ENCODE measurements at regions not wholly inside any gene's neighbourhood (a gene's known extent, or its start where the extent isn't known, plus 50 kb on each side); places are given as distances from the start of the nearest gene placed in this dataset.

DNA sequence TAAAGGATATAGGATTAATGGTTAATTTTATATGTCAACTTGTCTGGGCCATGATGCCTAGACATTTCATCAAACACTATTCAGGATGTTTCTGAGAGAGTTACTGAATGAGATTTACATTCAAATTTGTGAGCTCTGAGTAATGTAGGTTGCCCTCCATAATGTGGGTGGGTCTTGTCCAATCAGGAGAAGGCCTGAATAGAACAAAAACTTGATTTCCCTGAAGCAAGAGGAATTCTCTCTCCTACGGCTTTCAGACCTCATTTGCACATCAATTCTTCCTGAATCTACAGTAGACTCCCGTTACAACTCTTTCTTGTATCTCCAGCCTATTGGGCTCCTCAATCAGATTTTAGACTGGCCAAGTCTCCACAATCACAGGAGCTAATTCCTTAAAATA lies 377.9 kb upstream of the PMFBP1 start:
- Mint-ChIP-seq H3K27me3 (ENCODE audit: low read depth) (no peaks in the 10 kb centered on the region), H3K4me1 (ENCODE audit: low read depth) (no peaks in the 10 kb centered on the region), H3K36me3 (ENCODE audit: insufficient read depth) (no peaks in the 10 kb centered on the region), H3K4me3 (no peak overlapping the region), H3K9me3 (peaks cover 15% of the 10 kb centered on the region)
- no peak for DNase-seq
- ATAC-seq, result no peak

DNA sequence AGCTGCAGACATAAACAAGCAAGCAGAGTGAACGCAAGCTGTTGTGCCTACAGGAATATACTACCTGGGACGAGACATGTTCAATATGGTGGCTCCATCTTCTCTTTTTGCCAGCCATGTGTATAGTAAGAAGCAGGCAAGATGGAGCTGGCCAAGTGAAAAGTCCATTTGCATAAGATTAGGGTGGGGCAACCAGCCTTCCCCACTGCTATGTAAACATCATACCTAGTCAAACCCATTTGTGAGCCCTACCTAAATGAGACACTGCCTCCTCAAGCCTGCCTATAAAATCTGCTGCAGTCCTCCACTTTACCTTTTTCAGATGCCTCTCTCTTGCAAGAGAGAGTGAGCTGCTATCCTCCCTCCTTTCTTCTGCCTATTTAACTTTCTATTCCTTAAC lies 370.1 kb upstream of the PMFBP1 start:
- no peaks in the 10 kb centered on the region for H3K4me1 Mint-ChIP-seq (ENCODE audit: low read depth)
- H3K36me3 Mint-ChIP-seq (ENCODE audit: insufficient read depth), result no peaks in the 10 kb centered on the region
- no peaks in the 10 kb centered on the region for H3K9me3 Mint-ChIP-seq
- ATAC-seq (no peak), DNase-seq (no peak)
- no peaks in the 10 kb centered on the region for H3K27me3 Mint-ChIP-seq (ENCODE audit: low read depth)
- no peak overlapping the region for H3K4me3 Mint-ChIP-seq

DNA sequence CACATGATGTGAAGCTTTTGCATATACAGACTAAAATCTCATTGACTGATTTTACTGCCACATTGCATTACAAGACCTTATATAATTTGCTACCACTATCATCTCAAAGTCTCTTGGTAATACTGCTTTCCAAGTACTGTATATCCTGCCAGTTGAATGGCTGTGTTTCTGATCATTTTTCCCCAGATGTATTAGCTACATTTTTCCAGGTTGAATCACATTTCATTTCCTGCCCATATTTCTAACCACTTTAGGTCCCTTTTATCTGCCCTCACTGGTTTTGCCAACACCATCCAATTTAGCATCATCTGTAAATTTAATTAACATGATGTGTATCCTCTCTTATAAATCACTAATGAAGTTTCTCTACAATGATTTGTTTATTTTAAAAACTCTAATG lies 365.7 kb upstream of the PMFBP1 start:
- DNase-seq (no peak), ATAC-seq (no peak)
- Mint-ChIP-seq H3K4me1 (ENCODE audit: low read depth) (no peaks in the 10 kb centered on the region), H3K36me3 (ENCODE audit: insufficient read depth) (peaks cover 2% of the 10 kb centered on the region), H3K9me3 (peaks cover 3% of the 10 kb centered on the region), H3K27me3 (ENCODE audit: low read depth) (no peaks in the 10 kb centered on the region), H3K4me3 (no peak overlapping the region)

DNA sequence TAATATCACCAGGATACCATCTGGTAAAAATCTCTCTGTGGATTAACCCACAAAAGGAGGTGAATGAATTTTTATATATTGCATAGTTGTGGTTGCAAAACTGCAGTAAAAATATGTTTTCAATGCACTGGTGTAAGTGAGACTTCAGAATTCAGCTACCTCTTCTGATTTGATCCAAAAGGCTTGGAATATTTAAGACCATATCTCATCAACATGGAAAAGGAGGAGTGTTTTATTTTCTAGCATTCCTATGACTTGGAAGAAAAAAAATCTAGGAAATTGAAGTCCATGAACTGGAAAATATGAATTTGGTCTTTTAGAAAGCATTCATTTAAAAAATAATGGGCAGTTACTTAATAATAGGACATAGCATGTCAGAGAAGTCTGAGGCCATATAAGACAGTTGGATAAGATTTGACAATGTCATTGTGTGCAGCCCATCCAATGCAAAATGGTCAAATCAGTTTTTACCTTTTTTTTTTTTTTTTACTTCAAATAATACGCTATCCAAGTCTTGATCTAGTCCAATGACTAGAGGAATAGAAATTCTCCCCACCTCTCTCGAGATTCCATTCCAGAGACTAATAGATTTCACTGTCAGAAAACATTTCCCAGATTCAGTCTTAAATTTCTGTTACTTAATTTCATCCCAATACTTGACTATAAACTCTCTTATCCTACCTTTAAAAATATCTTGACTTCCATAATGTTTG lies 364.9 kb upstream of the PMFBP1 start:
- Mint-ChIP-seq H3K4me1 (ENCODE audit: low read depth) (no peaks in the 10 kb centered on the region), H3K36me3 (ENCODE audit: insufficient read depth) (peaks cover 2% of the 10 kb centered on the region), H3K9me3 (peaks cover 8% of the 10 kb centered on the region), H3K4me3 (no peak overlapping the region), H3K27me3 (ENCODE audit: low read depth) (no peaks in the 10 kb centered on the region)
- DNase-seq (no peak), ATAC-seq (no peak)

DNA sequence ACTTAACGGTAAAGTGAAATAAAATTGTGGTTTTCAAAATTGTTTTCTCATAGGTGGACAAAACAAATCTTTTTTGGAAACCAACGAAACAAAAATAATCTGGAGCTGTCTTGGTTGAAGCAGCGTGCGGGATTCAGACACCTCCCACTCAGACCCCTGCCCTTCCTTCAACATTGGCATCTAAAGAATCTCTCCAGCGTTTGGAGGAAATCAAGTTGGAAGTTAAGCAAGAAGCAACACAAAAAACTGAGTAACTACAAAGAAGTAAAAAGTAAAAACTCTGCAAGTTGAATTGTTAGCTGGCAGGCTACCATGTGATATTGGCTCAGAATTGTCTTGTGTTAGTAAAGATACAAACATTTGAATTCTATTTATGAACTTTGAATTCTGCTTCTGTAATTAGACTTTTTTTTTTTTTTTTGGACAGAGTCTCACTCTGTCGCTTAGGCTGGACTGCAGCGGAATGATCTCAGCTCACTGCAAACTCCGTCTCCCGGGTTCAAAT lies 361.0 kb upstream of the PMFBP1 start:
- no peak for DNase-seq
- no peaks in the 10 kb centered on the region for H3K27me3 Mint-ChIP-seq (ENCODE audit: low read depth)
- H3K4me3 Mint-ChIP-seq, result no peak overlapping the region
- H3K9me3 Mint-ChIP-seq, result peaks cover 8% of the 10 kb centered on the region
- H3K4me1 Mint-ChIP-seq (ENCODE audit: low read depth), result no peaks in the 10 kb centered on the region
- ATAC-seq, result no peak
- peaks cover 2% of the 10 kb centered on the region for H3K36me3 Mint-ChIP-seq (ENCODE audit: insufficient read depth)

DNA sequence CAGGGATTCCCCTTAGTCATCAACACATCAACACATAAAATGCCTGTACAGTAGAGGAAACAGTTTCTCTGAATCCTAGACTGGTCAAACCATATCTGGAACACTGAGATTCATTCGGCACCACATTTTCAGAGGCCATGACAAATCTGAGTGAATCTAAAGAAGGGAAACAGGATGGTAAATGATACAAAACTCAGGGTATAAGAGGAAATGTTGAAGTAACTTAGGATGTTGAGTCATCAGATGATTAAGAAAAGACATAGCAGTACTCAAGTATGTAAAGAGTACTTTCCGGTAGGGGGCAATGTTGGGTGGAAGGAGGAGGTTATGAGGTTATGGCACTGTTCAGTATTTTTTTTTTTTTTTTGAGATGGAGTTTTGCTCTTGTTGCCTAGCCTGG lies 358.5 kb upstream of the PMFBP1 start:
- peaks cover 2% of the 10 kb centered on the region for H3K36me3 Mint-ChIP-seq (ENCODE audit: insufficient read depth)
- no peaks in the 10 kb centered on the region for H3K4me1 Mint-ChIP-seq (ENCODE audit: low read depth)
- H3K27me3 Mint-ChIP-seq (ENCODE audit: low read depth), result no peaks in the 10 kb centered on the region
- H3K9me3 Mint-ChIP-seq, result peaks cover 8% of the 10 kb centered on the region
- ATAC-seq (no peak), DNase-seq (no peak)
- H3K4me3 Mint-ChIP-seq, result no peak overlapping the region

DNA sequence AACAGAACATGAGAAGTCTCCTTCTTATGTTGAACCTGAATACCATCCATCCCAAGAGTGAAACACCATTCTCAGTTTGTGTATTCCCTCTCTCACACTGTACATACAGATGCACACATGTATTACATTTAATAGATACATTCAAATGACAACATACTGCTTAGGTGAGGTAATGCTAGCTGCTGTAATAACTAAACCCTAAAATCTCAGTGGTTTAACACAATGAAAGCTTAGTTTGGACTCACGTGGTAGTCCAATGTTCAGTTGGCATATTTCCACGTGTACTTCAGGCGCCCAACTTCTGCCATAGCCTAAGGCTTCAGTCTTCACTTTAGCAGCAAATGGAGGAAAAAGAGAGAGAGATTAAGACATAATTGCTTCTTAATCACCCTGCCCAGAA lies 351.1 kb upstream of the PMFBP1 start:
- H3K36me3 Mint-ChIP-seq (ENCODE audit: insufficient read depth), result peaks cover 3% of the 10 kb centered on the region

DNA sequence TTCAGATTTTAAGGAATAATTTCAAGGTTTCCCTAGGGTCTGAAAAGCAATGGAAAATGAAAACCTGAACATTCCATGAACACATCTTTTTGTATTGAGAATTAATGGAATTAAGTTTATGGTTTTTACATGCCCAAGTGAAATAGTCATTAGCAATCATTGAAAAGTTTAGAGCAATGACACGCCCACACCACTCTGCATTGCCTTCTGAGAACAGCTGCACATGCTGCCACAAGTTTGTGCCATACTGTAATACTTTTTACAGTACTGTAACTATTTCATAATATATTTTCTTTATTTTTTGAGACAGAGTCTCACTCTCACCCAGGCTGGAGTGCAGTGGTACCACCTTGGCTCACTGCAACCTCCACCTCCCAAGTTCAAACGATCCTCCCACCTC lies 345.2 kb upstream of the PMFBP1 start:
- H3K4me3 Mint-ChIP-seq, result no peak overlapping the region

More for the DNA sequence above, 351.1 kb upstream of the PMFBP1 start:
- DNase-seq (no peak), ATAC-seq (no peak)
- Mint-ChIP-seq H3K4me1 (ENCODE audit: low read depth) (no peaks in the 10 kb centered on the region), H3K27me3 (ENCODE audit: low read depth) (no peaks in the 10 kb centered on the region), H3K4me3 (no peak overlapping the region), H3K9me3 (peaks cover 17% of the 10 kb centered on the region)

DNA sequence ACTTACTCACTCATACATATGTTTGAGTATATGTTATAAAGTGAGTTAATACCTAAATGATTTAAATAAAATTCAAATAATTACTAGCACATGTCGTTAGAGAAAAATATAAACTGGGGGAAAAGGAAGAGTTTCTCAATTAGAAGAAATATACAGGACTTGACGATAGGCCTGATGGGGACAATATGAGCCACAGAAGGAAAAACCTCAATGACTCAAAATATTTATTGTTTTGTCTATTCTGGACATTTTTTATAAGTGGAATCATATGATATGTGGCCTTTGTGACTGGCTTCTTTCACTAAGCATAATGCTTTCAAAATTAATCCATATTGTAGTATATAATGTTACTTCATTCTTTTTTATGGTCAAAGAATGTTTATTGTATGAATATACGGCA lies 339.2 kb upstream of the PMFBP1 start:
- ATAC-seq, result no peak
- H3K27me3 Mint-ChIP-seq (ENCODE audit: low read depth), result no peaks in the 10 kb centered on the region
- no peak overlapping the region for H3K4me3 Mint-ChIP-seq

More for the DNA sequence above, 345.2 kb upstream of the PMFBP1 start:
- no peak for ATAC-seq
- Mint-ChIP-seq H3K9me3 (peaks cover 14% of the 10 kb centered on the region), H3K4me1 (ENCODE audit: low read depth) (no peaks in the 10 kb centered on the region), H3K27me3 (ENCODE audit: low read depth) (no peaks in the 10 kb centered on the region), H3K36me3 (ENCODE audit: insufficient read depth) (peaks cover 3% of the 10 kb centered on the region)
- no peak for DNase-seq

DNA sequence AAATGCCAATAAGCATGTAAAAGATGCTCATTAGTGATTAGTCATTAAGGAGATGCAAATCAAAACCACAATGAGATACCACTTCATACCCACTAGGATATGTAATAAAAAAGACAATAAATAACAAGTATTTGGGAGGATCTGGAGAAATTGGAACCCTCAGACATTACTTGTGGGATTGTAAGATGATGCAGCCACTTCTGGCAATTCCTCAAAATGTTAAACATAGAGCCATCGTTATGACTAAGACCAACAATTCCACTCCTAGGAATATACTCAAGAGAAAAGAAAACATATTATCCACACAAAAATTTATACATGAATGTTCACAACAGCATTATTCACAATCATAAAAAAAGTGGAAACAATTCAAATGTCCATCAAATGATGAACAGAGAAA lies 336.2 kb upstream of the PMFBP1 start:
- Mint-ChIP-seq H3K27me3 (ENCODE audit: low read depth) (no peaks in the 10 kb centered on the region), H3K4me1 (ENCODE audit: low read depth) (no peaks in the 10 kb centered on the region)
- ATAC-seq, result no peak

More for the DNA sequence above, 339.2 kb upstream of the PMFBP1 start:
- Mint-ChIP-seq H3K9me3 (no peaks in the 10 kb centered on the region), H3K36me3 (ENCODE audit: insufficient read depth) (no peaks in the 10 kb centered on the region), H3K4me1 (ENCODE audit: low read depth) (no peaks in the 10 kb centered on the region)
- no peak for DNase-seq

DNA sequence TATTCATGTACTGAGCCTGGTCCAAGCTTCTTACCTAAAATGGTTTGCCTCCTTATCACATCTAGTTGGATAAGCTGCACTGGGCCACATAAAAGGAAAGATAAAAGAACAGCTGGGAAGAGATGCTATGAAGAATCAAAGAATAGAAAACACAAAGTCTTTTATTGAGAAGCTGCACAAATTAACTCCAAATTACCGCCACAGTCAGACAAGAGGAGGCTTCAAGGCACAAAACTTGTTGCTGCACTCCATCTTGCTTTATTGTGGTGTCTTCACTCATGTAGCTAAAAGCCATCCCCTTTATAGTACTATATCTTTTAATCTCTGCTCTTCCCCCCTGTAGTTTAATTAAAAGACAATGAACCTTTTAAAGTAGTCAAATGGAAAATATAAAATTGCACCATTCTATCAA lies 330.6 kb upstream of the PMFBP1 start:
- no peak for DNase-seq
- Mint-ChIP-seq H3K36me3 (ENCODE audit: insufficient read depth) (no peaks in the 10 kb centered on the region), H3K9me3 (no peaks in the 10 kb centered on the region), H3K4me3 (no peak overlapping the region), H3K27me3 (ENCODE audit: low read depth) (no peaks in the 10 kb centered on the region), H3K4me1 (ENCODE audit: low read depth) (no peaks in the 10 kb centered on the region)
- no peak for ATAC-seq

More for the DNA sequence above, 336.2 kb upstream of the PMFBP1 start:
- Mint-ChIP-seq H3K4me3 (no peak overlapping the region), H3K36me3 (ENCODE audit: insufficient read depth) (no peaks in the 10 kb centered on the region), H3K9me3 (no peaks in the 10 kb centered on the region)
- DNase-seq, result no peak

DNA sequence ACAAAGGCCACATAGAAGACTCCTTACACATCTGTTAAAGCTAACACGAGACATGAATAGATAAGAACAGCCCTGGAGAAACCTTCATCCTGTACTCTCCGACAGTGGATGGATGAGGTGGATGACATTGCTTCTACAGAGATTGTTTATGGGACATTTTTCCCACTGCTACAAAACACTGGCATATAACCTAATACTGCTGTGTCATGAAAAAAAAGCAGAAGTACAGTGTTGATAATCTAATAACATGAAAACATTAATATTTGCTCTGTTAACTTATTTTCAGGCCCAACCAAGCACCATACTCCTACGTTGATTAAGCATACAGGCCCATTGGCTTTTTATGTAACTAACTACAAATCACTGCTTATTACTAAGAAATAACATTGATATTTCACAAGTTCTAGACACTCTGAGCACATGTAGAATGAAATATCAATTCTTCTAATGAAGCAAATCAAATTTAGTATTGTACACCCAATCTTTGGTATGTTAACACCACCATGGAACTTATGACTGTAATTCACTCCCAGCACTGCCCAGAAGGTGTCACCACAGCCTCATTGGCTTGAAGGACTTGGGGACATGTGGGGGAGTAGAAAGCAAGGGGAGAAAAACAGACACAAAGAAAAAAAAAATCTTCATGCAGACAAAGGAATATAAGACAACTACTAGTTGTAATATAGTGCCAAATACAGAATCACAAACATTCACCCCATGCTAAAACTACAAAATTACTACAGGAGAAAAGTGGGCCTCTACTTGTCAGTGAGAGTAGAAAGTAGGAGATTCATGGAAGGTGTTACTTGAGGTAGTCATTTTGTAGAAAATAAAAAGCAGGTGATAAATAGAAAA lies 330.0 kb upstream of the PMFBP1 start:
- DNase-seq (no peak), ATAC-seq (peak in 1 of 2 donors; percentile 61)
- Mint-ChIP-seq H3K9me3 (no peaks in the 10 kb centered on the region), H3K36me3 (ENCODE audit: insufficient read depth) (no peaks in the 10 kb centered on the region), H3K27me3 (ENCODE audit: low read depth) (no peaks in the 10 kb centered on the region), H3K4me1 (ENCODE audit: low read depth) (no peaks in the 10 kb centered on the region), H3K4me3 (no peak overlapping the region)

DNA sequence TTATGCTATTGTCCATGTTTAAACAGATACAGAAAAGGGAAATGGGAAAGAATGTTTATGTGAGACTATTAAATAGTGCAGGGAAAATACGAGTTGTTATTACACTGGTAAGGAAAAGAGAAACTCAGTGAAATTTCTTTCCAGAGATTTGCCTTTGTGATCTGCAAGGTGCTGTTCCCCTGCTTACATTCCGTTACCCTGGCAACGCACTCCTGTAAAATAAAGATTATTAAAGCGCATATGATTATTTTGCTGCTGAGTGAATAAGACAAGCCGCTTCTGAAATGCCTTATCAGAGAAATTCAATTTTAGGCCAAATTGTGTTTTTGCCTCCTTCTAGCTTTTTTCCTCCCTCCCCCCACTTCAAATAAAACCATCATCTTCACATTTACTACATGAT lies 328.6 kb upstream of the PMFBP1 start:
- ATAC-seq (no peak), DNase-seq (no peak)
- Mint-ChIP-seq H3K27me3 (ENCODE audit: low read depth) (no peaks in the 10 kb centered on the region), H3K9me3 (no peaks in the 10 kb centered on the region), H3K36me3 (ENCODE audit: insufficient read depth) (no peaks in the 10 kb centered on the region), H3K4me1 (ENCODE audit: low read depth) (no peaks in the 10 kb centered on the region), H3K4me3 (no peak overlapping the region)

DNA sequence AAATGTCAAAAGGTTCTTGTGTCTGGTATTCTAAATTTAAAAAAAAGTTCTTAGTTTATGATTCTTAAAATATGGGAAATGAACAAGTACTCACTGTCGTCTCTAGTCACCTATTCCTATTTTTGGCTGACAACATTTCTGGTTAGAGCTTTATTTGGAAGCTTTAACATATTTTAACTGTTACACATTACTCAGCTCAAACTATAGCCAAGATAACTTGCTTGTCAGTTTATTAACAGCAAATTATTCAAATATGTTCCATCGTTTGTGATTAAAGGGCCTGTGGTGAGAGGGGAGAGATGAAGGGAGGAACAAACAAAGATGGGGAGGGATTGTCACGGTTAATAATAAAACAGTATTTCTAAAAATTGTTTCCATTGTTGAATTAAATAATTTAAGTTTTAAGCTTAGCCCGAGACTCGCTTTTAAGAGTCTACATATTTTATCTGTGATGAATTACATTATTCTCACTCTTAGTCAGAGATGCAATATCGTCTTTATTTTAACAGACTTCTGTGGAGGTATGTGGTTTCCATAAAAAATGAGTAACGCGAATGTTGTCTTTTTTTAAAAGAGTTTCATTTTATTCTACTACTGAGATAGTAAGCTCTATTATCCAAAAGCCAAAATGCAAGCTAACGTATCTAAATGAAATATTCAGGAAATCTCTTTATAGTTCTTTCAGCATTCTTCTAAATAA lies 321.9 kb upstream of the PMFBP1 start:
- Mint-ChIP-seq H3K36me3 (ENCODE audit: insufficient read depth) (no peaks in the 10 kb centered on the region), H3K4me3 (no peak overlapping the region), H3K27me3 (ENCODE audit: low read depth) (no peaks in the 10 kb centered on the region), H3K9me3 (no peaks in the 10 kb centered on the region), H3K4me1 (ENCODE audit: low read depth) (no peaks in the 10 kb centered on the region)
- no peak for DNase-seq
- no peak for ATAC-seq

Data from activated T-cell treated with anti-CD3 and anti-CD28 coated beads, Interleukin-2, amount 50 U/mL, for 4 hours (primary cell).